ENCODE measurements at regions not wholly inside any gene's neighbourhood (a gene's known extent, or its start where the extent isn't known, plus 50 kb on each side); places are given as distances from the start of the nearest gene placed in this dataset.
A peak's percentile ranks its signal among the peaks of the same experiment; 100 is the strongest.

DNA sequence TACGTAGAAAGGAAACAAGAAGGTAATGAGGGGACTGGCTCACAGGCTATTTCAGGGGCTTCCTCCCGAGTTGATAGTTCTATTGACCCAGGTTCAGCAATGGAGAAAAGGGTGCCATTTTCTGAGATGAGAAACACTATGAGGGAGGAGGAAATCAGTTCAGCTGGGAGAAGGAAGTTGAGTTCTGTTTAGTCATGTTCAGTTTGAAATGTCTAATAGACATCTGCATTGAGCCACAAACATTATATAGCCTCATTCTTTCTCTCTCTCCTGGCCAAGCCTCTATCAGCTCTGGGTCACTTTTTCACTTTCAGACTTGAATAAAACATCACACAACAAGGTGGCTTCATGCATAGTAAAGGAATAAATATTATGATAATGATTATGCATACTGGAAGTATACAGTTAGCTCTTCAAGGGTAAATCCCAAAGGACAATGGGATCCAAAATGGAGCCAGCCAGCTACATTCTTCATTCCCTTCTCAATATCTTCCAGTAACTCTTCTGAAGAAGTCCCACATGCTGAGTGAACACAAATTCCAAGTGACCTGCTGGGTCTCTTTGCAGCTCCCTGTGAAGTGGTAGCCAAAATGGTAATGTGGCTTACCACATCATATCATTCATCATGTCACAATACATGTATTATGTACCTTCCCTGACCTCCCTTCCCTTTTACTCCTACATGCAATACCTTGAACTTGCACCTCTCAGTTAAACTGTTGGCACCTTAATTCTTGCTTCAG is 80.9 kb upstream of the CD44 start (continued):
- TF ChIP-seq, protein P1, sequence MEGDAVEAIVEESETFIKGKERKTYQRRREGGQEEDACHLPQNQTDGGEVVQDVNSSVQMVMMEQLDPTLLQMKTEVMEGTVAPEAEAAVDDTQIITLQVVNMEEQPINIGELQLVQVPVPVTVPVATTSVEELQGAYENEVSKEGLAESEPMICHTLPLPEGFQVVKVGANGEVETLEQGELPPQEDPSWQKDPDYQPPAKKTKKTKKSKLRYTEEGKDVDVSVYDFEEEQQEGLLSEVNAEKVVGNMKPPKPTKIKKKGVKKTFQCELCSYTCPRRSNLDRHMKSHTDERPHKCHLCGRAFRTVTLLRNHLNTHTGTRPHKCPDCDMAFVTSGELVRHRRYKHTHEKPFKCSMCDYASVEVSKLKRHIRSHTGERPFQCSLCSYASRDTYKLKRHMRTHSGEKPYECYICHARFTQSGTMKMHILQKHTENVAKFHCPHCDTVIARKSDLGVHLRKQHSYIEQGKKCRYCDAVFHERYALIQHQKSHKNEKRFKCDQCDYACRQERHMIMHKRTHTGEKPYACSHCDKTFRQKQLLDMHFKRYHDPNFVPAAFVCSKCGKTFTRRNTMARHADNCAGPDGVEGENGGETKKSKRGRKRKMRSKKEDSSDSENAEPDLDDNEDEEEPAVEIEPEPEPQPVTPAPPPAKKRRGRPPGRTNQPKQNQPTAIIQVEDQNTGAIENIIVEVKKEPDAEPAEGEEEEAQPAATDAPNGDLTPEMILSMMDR (conservative IDR thresholded peaks at IDR 0.05; ENCODE audit: low read depth in 2 of 2): no peak
- TF ChIP-seq ZNF331 (CRISPR knock-in tag; IDR thresholded peaks at IDR 0.05; ENCODE audit: low read depth): no peak
- no peak for TF ChIP-seq EZH2 (IDR thresholded peaks at IDR 0.05; ENCODE audit: low read depth, unreplicated experiment)
- TF ChIP-seq EZH2phosphoT487 (IDR thresholded peaks at IDR 0.05; ENCODE audit: unreplicated experiment): no peak
- TF ChIP-seq JUNB (IDR thresholded peaks at IDR 0.05; ENCODE audit: unreplicated experiment): no peak
- TF ChIP-seq CREB1 (CRISPR knock-in tag; IDR thresholded peaks at IDR 0.05; ENCODE audit: low read depth): no peak
- no peak for TF ChIP-seq POLR2AphosphoS5 (IDR thresholded peaks at IDR 0.05; ENCODE audit: low read depth)
- TF ChIP-seq, protein P2, sequence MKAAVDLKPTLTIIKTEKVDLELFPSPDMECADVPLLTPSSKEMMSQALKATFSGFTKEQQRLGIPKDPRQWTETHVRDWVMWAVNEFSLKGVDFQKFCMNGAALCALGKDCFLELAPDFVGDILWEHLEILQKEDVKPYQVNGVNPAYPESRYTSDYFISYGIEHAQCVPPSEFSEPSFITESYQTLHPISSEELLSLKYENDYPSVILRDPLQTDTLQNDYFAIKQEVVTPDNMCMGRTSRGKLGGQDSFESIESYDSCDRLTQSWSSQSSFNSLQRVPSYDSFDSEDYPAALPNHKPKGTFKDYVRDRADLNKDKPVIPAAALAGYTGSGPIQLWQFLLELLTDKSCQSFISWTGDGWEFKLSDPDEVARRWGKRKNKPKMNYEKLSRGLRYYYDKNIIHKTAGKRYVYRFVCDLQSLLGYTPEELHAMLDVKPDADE (IDR thresholded peaks at IDR 0.05): no peak
- TF ChIP-seq, protein P3, sequence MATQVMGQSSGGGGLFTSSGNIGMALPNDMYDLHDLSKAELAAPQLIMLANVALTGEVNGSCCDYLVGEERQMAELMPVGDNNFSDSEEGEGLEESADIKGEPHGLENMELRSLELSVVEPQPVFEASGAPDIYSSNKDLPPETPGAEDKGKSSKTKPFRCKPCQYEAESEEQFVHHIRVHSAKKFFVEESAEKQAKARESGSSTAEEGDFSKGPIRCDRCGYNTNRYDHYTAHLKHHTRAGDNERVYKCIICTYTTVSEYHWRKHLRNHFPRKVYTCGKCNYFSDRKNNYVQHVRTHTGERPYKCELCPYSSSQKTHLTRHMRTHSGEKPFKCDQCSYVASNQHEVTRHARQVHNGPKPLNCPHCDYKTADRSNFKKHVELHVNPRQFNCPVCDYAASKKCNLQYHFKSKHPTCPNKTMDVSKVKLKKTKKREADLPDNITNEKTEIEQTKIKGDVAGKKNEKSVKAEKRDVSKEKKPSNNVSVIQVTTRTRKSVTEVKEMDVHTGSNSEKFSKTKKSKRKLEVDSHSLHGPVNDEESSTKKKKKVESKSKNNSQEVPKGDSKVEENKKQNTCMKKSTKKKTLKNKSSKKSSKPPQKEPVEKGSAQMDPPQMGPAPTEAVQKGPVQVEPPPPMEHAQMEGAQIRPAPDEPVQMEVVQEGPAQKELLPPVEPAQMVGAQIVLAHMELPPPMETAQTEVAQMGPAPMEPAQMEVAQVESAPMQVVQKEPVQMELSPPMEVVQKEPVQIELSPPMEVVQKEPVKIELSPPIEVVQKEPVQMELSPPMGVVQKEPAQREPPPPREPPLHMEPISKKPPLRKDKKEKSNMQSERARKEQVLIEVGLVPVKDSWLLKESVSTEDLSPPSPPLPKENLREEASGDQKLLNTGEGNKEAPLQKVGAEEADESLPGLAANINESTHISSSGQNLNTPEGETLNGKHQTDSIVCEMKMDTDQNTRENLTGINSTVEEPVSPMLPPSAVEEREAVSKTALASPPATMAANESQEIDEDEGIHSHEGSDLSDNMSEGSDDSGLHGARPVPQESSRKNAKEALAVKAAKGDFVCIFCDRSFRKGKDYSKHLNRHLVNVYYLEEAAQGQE (IDR thresholded peaks at IDR 0.05; ENCODE audit: unreplicated experiment): no peak

DNA sequence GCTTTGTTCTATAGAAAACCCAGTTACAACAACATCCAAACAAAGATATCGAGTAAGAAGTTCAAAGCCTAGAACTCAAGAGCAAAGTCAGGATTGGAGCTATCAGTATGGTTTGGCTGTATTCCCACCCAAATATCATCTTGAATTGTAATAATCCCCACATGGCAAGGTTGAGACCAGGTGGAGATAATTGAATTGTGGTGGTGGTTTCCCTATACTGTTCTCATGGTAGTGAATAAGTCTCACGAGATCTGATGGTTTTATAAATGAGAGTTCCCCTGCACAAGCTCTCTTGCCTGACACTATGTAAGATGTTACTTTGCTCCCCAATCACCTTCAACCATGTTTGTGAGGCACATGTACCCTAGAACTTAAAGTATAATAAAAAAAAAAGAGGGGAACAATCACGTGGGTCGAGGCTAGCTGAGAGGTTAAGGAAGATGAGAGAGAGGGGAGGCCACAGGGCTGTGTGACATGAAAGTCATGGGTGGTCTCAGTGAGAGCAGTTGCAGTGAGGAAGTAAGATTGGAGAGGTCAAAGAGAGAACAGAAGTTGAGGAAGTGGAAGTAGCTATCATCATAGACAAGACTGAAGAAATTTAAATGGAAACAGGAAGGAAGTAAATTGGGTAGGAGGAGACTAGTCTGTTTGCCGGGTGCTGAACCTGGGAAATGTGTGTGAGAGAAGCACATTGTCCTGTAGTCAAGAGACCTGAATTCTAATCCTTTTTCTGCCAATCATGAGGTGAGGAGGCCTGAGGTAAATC is 80.1 kb upstream of the CD44 start:
- peaks cover 3% of the 10 kb centered on the region for H3K27me3 Mint-ChIP-seq (ENCODE audit: insufficient read depth, low read depth, poor library complexity)
- H3K4me3 Mint-ChIP-seq: no peak overlapping the region
- DNase-seq (ENCODE audit: low spot score): no peak
- Histone ChIP-seq H3K27me3 (ENCODE audit: insufficient read depth) (no peaks in the 10 kb centered on the region), H3K79me2 (replicated peaks; ENCODE audit: insufficient read depth) (no peaks in the 10 kb centered on the region), H3K27ac (ENCODE audit: low read depth) (no peak overlapping the region), H3K4me1 (ENCODE audit: insufficient read depth) (no peaks in the 10 kb centered on the region), H3K9me2 (ENCODE audit: insufficient read depth) (peaks cover 8% of the 10 kb centered on the region; the same call in 1 of the 2 replicates), H3K4me2 (no peak overlapping the region), H3K36me3 (ENCODE audit: insufficient read depth) (no peaks in the 10 kb centered on the region), H3F3A (replicated peaks; ENCODE audit: low read depth) (no peaks in the 10 kb centered on the region), H2AFZ (0 out of 2 replicates have a peak overlapping the region, but pooled peaks have one; percentile 28), H4K20me1 (replicated peaks; ENCODE audit: insufficient read depth) (no peaks in the 10 kb centered on the region), H3K4me3 (no peak overlapping the region)
- no peak for TF ChIP-seq ZNF331 (CRISPR knock-in tag; IDR thresholded peaks at IDR 0.05; ENCODE audit: low read depth)
- H3K4me1 Mint-ChIP-seq: peaks cover 2% of the 10 kb centered on the region; the same call in 1 of the 3 replicates
- H3K9me3 Mint-ChIP-seq: no peaks in the 10 kb centered on the region; the same call in 2 of the 3 replicates
- ATAC-seq: no peak
- no peak overlapping the region for H3K27ac Mint-ChIP-seq
- H3K36me3 Mint-ChIP-seq (ENCODE audit: low read depth): no peaks in the 10 kb centered on the region

All from GM23338 (cell line).